ENCODE measurements at regions not wholly inside any gene's neighbourhood (a gene's known extent, or its start where the extent isn't known, plus 50 kb on each side); places are given as distances from the start of the nearest gene placed in this dataset.

- Mint-ChIP-seq H3K27ac (no peak overlapping the region), H3K4me3 (no peak overlapping the region), H3K9me3 (no peaks in the 10 kb centered on the region), H3K36me3 (no peaks in the 10 kb centered on the region), H3K27me3 (ENCODE audit: low read depth in 3 of 3) (peaks cover 0 to 6% (median 3%) of the 10 kb centered on the region in 3 donors), H3K4me1 (no peaks in the 10 kb centered on the region)
- H3K36me3 ChIP-seq (replicated peaks in 1 of 2; ENCODE audit: control insufficient read depth in 1 of 2, insufficient read depth in 2 of 2, low read length in 2 of 2): no peaks in the 10 kb centered on the region
- H3K4me2 ChIP-seq (replicated peaks; ENCODE audit: extremely low read depth, low read length, poor library complexity, severe bottlenecking): no peak overlapping the region
- no peak overlapping the region for H3K4me3 ChIP-seq (replicated peaks in 1 of 3; ENCODE audit: low read depth in 2 of 3, low read length in 3 of 3)
- no peaks in the 10 kb centered on the region for H3K27me3 ChIP-seq (ENCODE audit: control insufficient read depth in 2 of 2, insufficient read depth in 2 of 2, low read length in 2 of 2)
- H3K4me1 ChIP-seq (ENCODE audit: control insufficient read depth in 1 of 2, insufficient read depth in 2 of 2, low read length in 2 of 2): no peaks in the 10 kb centered on the region
- H2AFZ ChIP-seq (ENCODE audit: insufficient read depth, low read depth, low read length, poor library complexity, severe bottlenecking): no peak overlapping the region
- no peak for DNase-seq
- no peak overlapping the region for H3K9ac ChIP-seq (ENCODE audit: insufficient read depth, low read length, poor library complexity, severe bottlenecking)
- TF ChIP-seq, protein P1, sequence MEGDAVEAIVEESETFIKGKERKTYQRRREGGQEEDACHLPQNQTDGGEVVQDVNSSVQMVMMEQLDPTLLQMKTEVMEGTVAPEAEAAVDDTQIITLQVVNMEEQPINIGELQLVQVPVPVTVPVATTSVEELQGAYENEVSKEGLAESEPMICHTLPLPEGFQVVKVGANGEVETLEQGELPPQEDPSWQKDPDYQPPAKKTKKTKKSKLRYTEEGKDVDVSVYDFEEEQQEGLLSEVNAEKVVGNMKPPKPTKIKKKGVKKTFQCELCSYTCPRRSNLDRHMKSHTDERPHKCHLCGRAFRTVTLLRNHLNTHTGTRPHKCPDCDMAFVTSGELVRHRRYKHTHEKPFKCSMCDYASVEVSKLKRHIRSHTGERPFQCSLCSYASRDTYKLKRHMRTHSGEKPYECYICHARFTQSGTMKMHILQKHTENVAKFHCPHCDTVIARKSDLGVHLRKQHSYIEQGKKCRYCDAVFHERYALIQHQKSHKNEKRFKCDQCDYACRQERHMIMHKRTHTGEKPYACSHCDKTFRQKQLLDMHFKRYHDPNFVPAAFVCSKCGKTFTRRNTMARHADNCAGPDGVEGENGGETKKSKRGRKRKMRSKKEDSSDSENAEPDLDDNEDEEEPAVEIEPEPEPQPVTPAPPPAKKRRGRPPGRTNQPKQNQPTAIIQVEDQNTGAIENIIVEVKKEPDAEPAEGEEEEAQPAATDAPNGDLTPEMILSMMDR (IDR thresholded peaks at IDR 0.05): no peak
- no peaks in the 10 kb centered on the region for H3K9me3 ChIP-seq (replicated peaks in 1 of 2; ENCODE audit: control insufficient read depth in 1 of 2, insufficient read depth in 1 of 2, low read length in 2 of 2)
- WGBS (ENCODE audit: insufficient coverage): 9% methylated on average over 4 of the region's 7 CpGs
- no peaks in the 10 kb centered on the region for H3K79me2 ChIP-seq (ENCODE audit: insufficient read depth, low read length)
- H3K27ac ChIP-seq (ENCODE audit: low read depth in 1 of 2, low read length in 2 of 2): no peak overlapping the region
- H4K20me1 ChIP-seq (ENCODE audit: insufficient read depth, low read length): no peaks in the 10 kb centered on the region
- intact Hi-C loops (cut with micrococcal nuclease): no loop called here
Observed at GRCh38 chr5:167967494-167968177, 323.8 kb upstream of the WWC1 start.

DNA sequence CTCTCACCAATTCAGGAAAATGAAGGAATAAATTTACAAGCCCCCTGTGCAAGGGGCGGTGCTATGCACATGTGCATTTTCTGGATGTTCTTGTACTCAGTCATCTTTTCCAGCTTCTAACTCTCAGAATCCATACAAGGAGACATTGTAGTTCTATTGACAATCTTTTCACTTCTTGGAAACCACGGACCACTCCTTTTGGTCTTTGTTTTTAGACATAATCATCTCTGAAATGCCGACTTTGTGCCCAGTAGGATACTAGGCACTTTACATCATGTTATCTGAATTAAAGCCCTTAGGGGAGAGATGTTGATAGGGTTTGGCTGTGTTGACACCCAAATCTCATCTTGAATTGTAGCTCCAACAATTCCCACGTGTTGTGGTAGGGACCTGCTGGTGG lies 322.6 kb upstream of the WWC1 start:
- Histone ChIP-seq H3K9ac (ENCODE audit: insufficient read depth, low read length, poor library complexity, severe bottlenecking) (no peak overlapping the region), H2AFZ (ENCODE audit: insufficient read depth, low read depth, low read length, poor library complexity, severe bottlenecking) (no peak overlapping the region), H3K27ac (ENCODE audit: low read depth in 1 of 2, low read length in 2 of 2) (no peak overlapping the region), H3K4me3 (replicated peaks in 1 of 3; ENCODE audit: low read depth in 2 of 3, low read length in 3 of 3) (no peak overlapping the region), H3K36me3 (replicated peaks in 1 of 2; ENCODE audit: control insufficient read depth in 1 of 2, insufficient read depth in 2 of 2, low read length in 2 of 2) (no peaks in the 10 kb centered on the region), H3K4me2 (replicated peaks; ENCODE audit: extremely low read depth, low read length, poor library complexity, severe bottlenecking) (no peak overlapping the region), H3K4me1 (ENCODE audit: control insufficient read depth in 1 of 2, insufficient read depth in 2 of 2, low read length in 2 of 2) (no peaks in the 10 kb centered on the region), H3K79me2 (ENCODE audit: insufficient read depth, low read length) (no peaks in the 10 kb centered on the region), H3K9me3 (replicated peaks in 1 of 2; ENCODE audit: control insufficient read depth in 1 of 2, insufficient read depth in 1 of 2, low read length in 2 of 2) (no peaks in the 10 kb centered on the region), H4K20me1 (ENCODE audit: insufficient read depth, low read length) (no peaks in the 10 kb centered on the region), H3K27me3 (ENCODE audit: control insufficient read depth in 2 of 2, insufficient read depth in 2 of 2, low read length in 2 of 2) (no peaks in the 10 kb centered on the region)
- no CpG with 5 or more reads among the region's 4 CpGs for WGBS (ENCODE audit: insufficient coverage)
- no peak for DNase-seq
- peaks cover 0 to 6% (median 3%) of the 10 kb centered on the region in 3 donors for H3K27me3 Mint-ChIP-seq (ENCODE audit: low read depth in 3 of 3)
- H3K4me3 Mint-ChIP-seq: no peak overlapping the region
- H3K9me3 Mint-ChIP-seq: no peaks in the 10 kb centered on the region
- intact Hi-C loops (cut with micrococcal nuclease): no loop called here
- TF ChIP-seq, protein P1 (IDR thresholded peaks at IDR 0.05): no peak
- no peaks in the 10 kb centered on the region for H3K4me1 Mint-ChIP-seq
- no peaks in the 10 kb centered on the region for H3K36me3 Mint-ChIP-seq
- no peak overlapping the region for H3K27ac Mint-ChIP-seq

Data from CD14-positive monocyte (primary cell).